ENCODE measurements at regions not wholly inside any gene's neighbourhood (a gene's known extent, or its start where the extent isn't known, plus 50 kb on each side); places are given as distances from the start of the nearest gene placed in this dataset.
"Not testable (repeated sequence)": the region's sequence is repeated elsewhere in the genome, so short reads cannot be mapped to it uniquely, and the experiment has no call there.

GRCh38 chr6:168796106-168796505, 355.1 kb downstream of the SMOC2 start:
- Histone ChIP-seq H3K27me3 (no peaks in the 10 kb centered on the region), H3K9me3 (replicated peaks in 1 of 11) (peaks cover 0 to 21% (median 11%) of the 10 kb centered on the region in 11 experiments; a peak in 9 of 22 replicates), H3K27ac (no peak overlapping the region), H3K36me3 (no peaks in the 10 kb centered on the region), H3K4me3 (no peak overlapping the region), H3K9ac (no peak overlapping the region), H3K4me2 (no peak overlapping the region), H4K20me1 (no peaks in the 10 kb centered on the region), H3K4me1 (peaks cover 0 to 9% (median 6%) of the 10 kb centered on the region in 10 experiments; a peak in 11 of 20 replicates)
- TF ChIP-seq Cebpa-rat (IDR thresholded peaks at IDR 0.05) = no peak

DNA sequence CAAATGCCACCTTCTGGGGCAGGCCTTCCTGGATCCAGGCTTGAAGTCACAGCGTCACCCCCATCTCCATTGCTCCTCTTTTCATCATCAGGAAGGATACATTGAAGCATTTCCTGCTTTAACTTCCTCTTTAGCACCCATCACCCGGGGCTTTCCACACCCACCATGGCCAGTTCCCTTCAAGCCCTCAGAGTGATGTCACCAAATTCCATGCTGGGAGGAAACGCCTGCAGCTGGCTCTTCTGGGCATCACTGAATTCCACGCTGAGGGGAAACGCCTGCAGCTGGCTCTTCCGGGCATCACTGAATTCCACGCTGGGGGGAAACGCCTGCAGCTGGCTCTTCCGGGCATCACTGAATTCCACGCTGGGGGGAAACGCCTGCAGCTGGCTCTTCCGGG, 354.6 kb downstream of the SMOC2 start:
- H3K27me3 ChIP-seq, H3K4me1 ChIP-seq, H3K36me3 ChIP-seq, H3K4me3 ChIP-seq, H4K20me1 ChIP-seq, H3K9ac ChIP-seq: not testable (repeated sequence)
- Histone ChIP-seq H3K9me3 (replicated peaks in 1 of 11) (peaks cover 0 to 21% (median 11%) of the 10 kb centered on the region in 11 experiments; a peak in 9 of 22 replicates), H3K4me2 (peak overlapping the region in 10 of 11 experiments; percentile 7 to 59 (median 38); a peak in 13 of 22 replicates), H3K27ac (peak overlapping the region in 7 of 11 experiments; percentile 35 to 64 (median 47); a peak in 9 of 22 replicates)

GRCh38 chr6:168794491-168794890, 353.5 kb downstream of the SMOC2 start:
- Histone ChIP-seq H3K27ac (no peak overlapping the region), H3K9me3 (replicated peaks in 1 of 11) (peaks cover 0 to 21% (median 11%) of the 10 kb centered on the region in 11 experiments; a peak in 9 of 22 replicates), H3K27me3 (no peaks in the 10 kb centered on the region), H3K36me3 (no peaks in the 10 kb centered on the region), H3K4me3 (no peak overlapping the region), H3K9ac (no peak overlapping the region), H3K4me1 (peaks cover 0 to 9% (median 6%) of the 10 kb centered on the region in 10 experiments; a peak in 11 of 20 replicates), H3K4me2 (no peak overlapping the region), H4K20me1 (no peaks in the 10 kb centered on the region)
- TF ChIP-seq Cebpa-rat (IDR thresholded peaks at IDR 0.05) = no peak

GRCh38 chr6:168793649-168794048, 352.7 kb downstream of the SMOC2 start:
- Histone ChIP-seq H3K9me3 (replicated peaks in 1 of 11) (peaks cover 0 to 21% (median 11%) of the 10 kb centered on the region in 11 experiments; a peak in 9 of 22 replicates), H4K20me1 (no peaks in the 10 kb centered on the region), H3K9ac (no peak overlapping the region), H3K4me2 (no peak overlapping the region), H3K27me3 (no peaks in the 10 kb centered on the region), H3K36me3 (no peaks in the 10 kb centered on the region), H3K27ac (no peak overlapping the region), H3K4me1 (peaks cover 0 to 9% (median 6%) of the 10 kb centered on the region in 10 experiments; a peak in 11 of 20 replicates), H3K4me3 (no peak overlapping the region)
- TF ChIP-seq Cebpa-rat (IDR thresholded peaks at IDR 0.05) = no peak

DNA sequence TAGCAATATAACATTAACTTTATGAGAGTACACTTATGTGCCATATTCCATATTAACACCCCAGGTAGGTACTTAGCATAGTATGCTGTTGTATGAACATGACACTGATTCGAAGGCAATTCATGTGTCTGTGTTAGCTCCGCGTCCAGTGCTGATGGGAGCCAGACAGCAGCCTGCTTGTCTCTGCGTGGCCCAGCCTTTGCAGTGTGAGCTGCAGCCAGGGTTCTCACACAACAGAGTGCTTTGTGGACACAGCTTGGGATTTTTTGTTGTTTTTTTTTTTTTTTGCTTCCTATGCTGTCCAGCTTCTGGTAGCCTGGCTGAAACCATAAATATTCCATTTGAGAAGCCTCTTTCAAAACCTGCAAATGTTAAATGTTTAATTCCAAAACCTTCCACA, 350.9 kb downstream of the SMOC2 start:
- H3K9ac ChIP-seq = no peak overlapping the region
- H4K20me1 ChIP-seq = no peaks in the 10 kb centered on the region
- no peak for TF ChIP-seq Cebpa-rat (IDR thresholded peaks at IDR 0.05)
- H3K4me1 ChIP-seq = peaks cover 0 to 9% (median 6%) of the 10 kb centered on the region in 10 experiments; a peak in 11 of 20 replicates
- no peaks in the 10 kb centered on the region for H3K27me3 ChIP-seq
- no peaks in the 10 kb centered on the region for H3K36me3 ChIP-seq
- peaks cover 0 to 27% (median 12%) of the 10 kb centered on the region in 11 experiments; a peak in 11 of 22 replicates for H3K9me3 ChIP-seq (replicated peaks in 1 of 11)
- no peak overlapping the region for H3K4me3 ChIP-seq
- no peak overlapping the region for H3K4me2 ChIP-seq
- no peak overlapping the region for H3K27ac ChIP-seq

- H4K20me1 ChIP-seq = no peaks in the 10 kb centered on the region
- no peak for TF ChIP-seq Cebpa-rat (IDR thresholded peaks at IDR 0.05)
- no peak overlapping the region for H3K4me3 ChIP-seq
- H3K27me3 ChIP-seq = no peaks in the 10 kb centered on the region
- H3K4me1 ChIP-seq = no peaks in the 10 kb centered on the region
- peaks cover 0 to 15% (median 6%) of the 10 kb centered on the region in 11 experiments; a peak in 9 of 22 replicates for H3K9me3 ChIP-seq (replicated peaks in 1 of 11)
- H3K36me3 ChIP-seq = no peaks in the 10 kb centered on the region
- no peak overlapping the region for H3K4me2 ChIP-seq
- no peak overlapping the region for H3K27ac ChIP-seq
- no peak overlapping the region for H3K9ac ChIP-seq
These were observed 348.7 kb downstream of the SMOC2 start for GRCh38 chr6:168789699-168790098.

DNA sequence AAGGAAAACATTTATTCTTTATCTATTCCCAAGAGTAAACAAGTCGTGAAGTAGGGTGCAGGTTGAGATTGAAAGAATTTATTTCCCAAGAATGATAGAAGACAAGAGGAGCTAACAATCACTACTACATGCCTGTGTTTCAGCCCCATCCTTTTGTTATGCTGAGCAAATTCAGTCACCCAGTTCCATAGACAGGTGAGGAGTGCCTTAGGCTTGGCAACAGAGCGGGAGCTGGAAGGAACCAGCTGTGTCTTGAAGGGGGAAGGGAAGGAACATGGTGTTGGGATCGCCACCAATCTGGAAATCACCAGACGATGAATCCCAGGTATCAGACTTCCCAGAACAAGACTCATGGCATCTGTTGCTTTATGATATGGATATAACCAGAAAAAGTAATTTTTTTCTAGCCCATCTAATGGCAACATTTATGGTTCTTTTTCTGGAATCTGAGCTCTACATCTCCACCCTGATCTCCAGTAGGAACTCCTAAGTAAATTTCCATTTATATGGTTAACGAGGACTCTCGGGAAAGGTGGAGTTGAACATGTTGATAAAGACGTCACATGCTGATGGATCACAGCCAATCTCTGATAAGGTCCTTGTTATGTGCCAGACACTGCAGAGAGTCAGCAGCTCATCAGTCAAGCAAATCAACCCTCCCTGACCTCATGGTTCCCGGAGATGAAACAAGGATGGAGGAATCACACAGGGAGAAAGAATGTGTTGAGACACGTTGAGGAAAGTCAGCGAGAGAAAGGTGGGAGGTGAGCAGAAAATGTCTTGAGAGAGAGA, 344.9 kb downstream of the SMOC2 start:
- TF ChIP-seq Cebpa-rat (IDR thresholded peaks at IDR 0.05) = no peak
- Histone ChIP-seq H3K4me2 (no peak overlapping the region), H3K27ac (no peak overlapping the region), H3K4me3 (no peak overlapping the region), H3K4me1 (no peaks in the 10 kb centered on the region), H3K9ac (no peak overlapping the region), H4K20me1 (no peaks in the 10 kb centered on the region), H3K9me3 (replicated peaks in 1 of 11) (peaks cover 0 to 7% (median 3%) of the 10 kb centered on the region in 11 experiments; a peak in 7 of 22 replicates), H3K27me3 (no peaks in the 10 kb centered on the region), H3K36me3 (no peaks in the 10 kb centered on the region)

DNA sequence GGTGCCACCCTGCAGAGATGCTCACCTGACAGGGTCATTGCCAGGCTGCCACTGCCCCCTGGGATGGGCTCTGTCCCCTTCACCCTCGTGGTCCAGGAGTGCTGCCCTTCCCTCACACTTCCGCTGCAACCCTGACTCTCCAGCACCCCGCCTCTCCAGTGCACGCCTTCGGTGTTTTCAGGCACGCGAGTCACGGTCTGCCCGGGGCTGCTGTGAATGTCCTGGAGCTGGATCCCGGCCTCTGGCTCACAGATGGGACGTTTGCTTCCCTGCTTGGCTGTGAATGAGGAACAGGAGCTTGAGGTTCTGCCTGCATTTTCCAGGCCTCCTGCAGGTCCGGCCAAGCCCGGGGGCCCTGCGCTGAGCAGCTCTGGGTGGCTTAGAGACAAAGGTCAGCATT, 343.4 kb downstream of the SMOC2 start:
- Histone ChIP-seq H3K4me2 (no peak overlapping the region), H3K9me3 (replicated peaks in 1 of 11) (peaks cover 0 to 17% (median 6%) of the 10 kb centered on the region in 11 experiments; a peak in 15 of 22 replicates), H3K4me3 (no peak overlapping the region), H3K36me3 (no peaks in the 10 kb centered on the region), H3K9ac (no peak overlapping the region), H3K27ac (no peak overlapping the region), H3K27me3 (no peaks in the 10 kb centered on the region), H3K4me1 (no peaks in the 10 kb centered on the region), H4K20me1 (no peaks in the 10 kb centered on the region)
- TF ChIP-seq Cebpa-rat (IDR thresholded peaks at IDR 0.05) = no peak

- H3K27ac ChIP-seq = no peak overlapping the region
- H3K27me3 ChIP-seq = no peaks in the 10 kb centered on the region
- no peak overlapping the region for H3K9ac ChIP-seq
- H3K4me1 ChIP-seq = no peaks in the 10 kb centered on the region
- no peak overlapping the region for H3K4me3 ChIP-seq
- peaks cover 0 to 19% (median 8%) of the 10 kb centered on the region in 11 experiments; a peak in 15 of 22 replicates for H3K9me3 ChIP-seq (replicated peaks in 1 of 11)
- TF ChIP-seq Cebpa-rat (IDR thresholded peaks at IDR 0.05) = no peak
- no peaks in the 10 kb centered on the region for H4K20me1 ChIP-seq
- no peaks in the 10 kb centered on the region for H3K36me3 ChIP-seq
- no peak overlapping the region for H3K4me2 ChIP-seq
These were observed 342.7 kb downstream of the SMOC2 start for GRCh38 chr6:168783720-168784119.

All from BLaER1 treated with 17β-estradiol and CSF1 and Interleukin-3, amounts not matched to agents 10 nM and 100 nM (cell line).